ENCODE measurements at regions not wholly inside any gene's neighbourhood (a gene's known extent, or its start where the extent isn't known, plus 50 kb on each side); places are given as distances from the start of the nearest gene placed in this dataset.

- no peak overlapping the region for H3K14ac ChIP-seq (ENCODE audit: insufficient read depth, low read length)
- no peaks in the 10 kb centered on the region for H3K79me2 ChIP-seq (ENCODE audit: insufficient read depth, low read length)
- no peaks in the 10 kb centered on the region for H3K79me1 ChIP-seq (ENCODE audit: insufficient read depth, low read depth, low read length, poor library complexity, severe bottlenecking)
- H3K9ac ChIP-seq (ENCODE audit: extremely low read depth, insufficient read length, low read length): no peak overlapping the region
- H3K4ac ChIP-seq (ENCODE audit: low read depth, low read length): no peak overlapping the region
- no peaks in the 10 kb centered on the region for H3K23me2 ChIP-seq (ENCODE audit: insufficient read length, low read depth, low read length, poor library complexity, severe bottlenecking)
- no peak for TF ChIP-seq CTCF (conservative IDR thresholded peaks at IDR 0.05)
- H3K4me1 ChIP-seq (ENCODE audit: insufficient read depth, low read length): no peaks in the 10 kb centered on the region
- H4K20me1 ChIP-seq (ENCODE audit: control insufficient read depth, insufficient read depth, insufficient read length): no peaks in the 10 kb centered on the region
- no peak overlapping the region for H3K4me2 ChIP-seq (ENCODE audit: insufficient read depth, insufficient read length, low read length)
- no peak overlapping the region for H2BK120ac ChIP-seq (ENCODE audit: low read depth, low read length, poor library complexity, severe bottlenecking)
- H3K27me3 Mint-ChIP-seq (ENCODE audit: low read depth): no peaks in the 10 kb centered on the region
- H2AK5ac ChIP-seq (ENCODE audit: insufficient read length, low read length): no peak overlapping the region
- H3K18ac ChIP-seq (ENCODE audit: insufficient read length, low read depth, low read length): no peak overlapping the region
- H4K8ac ChIP-seq (replicated peaks; ENCODE audit: insufficient read length, low read depth, low read length): no peak overlapping the region
- H3T11ph ChIP-seq (ENCODE audit: low read length): no peak overlapping the region
- H2BK5ac ChIP-seq (ENCODE audit: insufficient read length, low read length): no peak overlapping the region
- H3K27ac ChIP-seq (ENCODE audit: insufficient read length, low read depth, low read length): no peak overlapping the region
- no peak overlapping the region for H4K91ac ChIP-seq (ENCODE audit: insufficient read length, low read depth, low read length)
- no peak overlapping the region for H4K5ac ChIP-seq (ENCODE audit: insufficient read length, low read depth, low read length)
- H3K27me3 ChIP-seq (ENCODE audit: insufficient read depth, low read length): no peaks in the 10 kb centered on the region
- H3K56ac ChIP-seq (ENCODE audit: insufficient read length, low read depth, low read length): no peak overlapping the region
- H2BK12ac ChIP-seq (ENCODE audit: insufficient read length, low read depth, low read length): no peak overlapping the region
- no peak overlapping the region for H3K27ac Mint-ChIP-seq
- H3K36me3 Mint-ChIP-seq (ENCODE audit: insufficient read depth in 1 of 3, low read depth in 3 of 3): no peaks in the 10 kb centered on the region; a peak in 1 of 7 replicates
- no peak overlapping the region for H2BK15ac ChIP-seq (ENCODE audit: low read depth, low read length)
- H3K23ac ChIP-seq (ENCODE audit: insufficient read length, low read depth, low read length): no peak overlapping the region
- H2BK20ac ChIP-seq (ENCODE audit: low read depth, low read length, poor library complexity, severe bottlenecking): no peak overlapping the region
- no peak for DNase-seq
- peaks cover 0 to 4% of the 10 kb centered on the region in 2 experiments; a peak in 1 of 5 replicates for H3K9me3 Mint-ChIP-seq
- no peaks in the 10 kb centered on the region for H3K9me3 ChIP-seq (ENCODE audit: control insufficient read depth, low read depth, low read length)
- H3K4me1 Mint-ChIP-seq: no peaks in the 10 kb centered on the region
- no peak overlapping the region for H3K4me3 Mint-ChIP-seq
- no CpG with 5 or more reads among the region's 8 CpGs for WGBS (ENCODE audit: extremely low coverage, insufficient read length, low lambda C conversion rate)
- no peak overlapping the region for H2AFZ ChIP-seq (ENCODE audit: low read length)
These were observed 73.5 kb upstream of the ZFP42 start for GRCh38 chr4:187921946-187922623.
